ENCODE measurements at regions not wholly inside any gene's neighbourhood (a gene's known extent, or its start where the extent isn't known, plus 50 kb on each side); places are given as distances from the start of the nearest gene placed in this dataset.

- no peaks in the 10 kb centered on the region for H4K20me1 ChIP-seq (replicated peaks; ENCODE audit: insufficient read depth)
- Mint-ChIP-seq H3K36me3 (ENCODE audit: low read depth) (0 out of 3 replicates have a peak, but pooled peaks cover 4% of the 10 kb centered on the region), H3K4me3 (no peak overlapping the region), H3K9me3 (peaks cover 21% of the 10 kb centered on the region), H3K4me1 (peaks cover 5% of the 10 kb centered on the region; the same call in 2 of the 3 replicates), H3K27ac (no peak overlapping the region), H3K27me3 (ENCODE audit: insufficient read depth, low read depth, poor library complexity) (peaks cover under 1% of the 10 kb centered on the region)
- H3K36me3 ChIP-seq (ENCODE audit: insufficient read depth) = no peaks in the 10 kb centered on the region
- no peaks in the 10 kb centered on the region for H3K4me1 ChIP-seq (ENCODE audit: insufficient read depth)
- no peak overlapping the region for H3K4me2 ChIP-seq
- no peaks in the 10 kb centered on the region for H3K9me2 ChIP-seq (ENCODE audit: insufficient read depth)
- TF ChIP-seq REST (IDR thresholded peaks at IDR 0.05; ENCODE audit: unreplicated experiment) (no peak), STAT1 (IDR thresholded peaks at IDR 0.05; ENCODE audit: unreplicated experiment) (no peak), ZNF331 (CRISPR knock-in tag; IDR thresholded peaks at IDR 0.05; ENCODE audit: low read depth) (no peak), CREB1 (CRISPR knock-in tag; IDR thresholded peaks at IDR 0.05; ENCODE audit: low read depth) (no peak), EZH2 (IDR thresholded peaks at IDR 0.05; ENCODE audit: low read depth, unreplicated experiment) (no peak), ZNF462 (CRISPR knock-in tag; IDR thresholded peaks at IDR 0.05) (no peak), ZNF114 (CRISPR knock-in tag; IDR thresholded peaks at IDR 0.05) (no peak), EZH2phosphoT487 (IDR thresholded peaks at IDR 0.05; ENCODE audit: unreplicated experiment) (no peak), NANOG (IDR thresholded peaks at IDR 0.05; ENCODE audit: borderline replicate concordance) (no peak), POLR2AphosphoS5 (IDR thresholded peaks at IDR 0.05; ENCODE audit: low read depth) (no peak), JUNB (IDR thresholded peaks at IDR 0.05; ENCODE audit: unreplicated experiment) (no peak), ETS1 (IDR thresholded peaks at IDR 0.05) (no peak)
- DNase-seq (ENCODE audit: low spot score) (no peak), ATAC-seq (no peak)
- no peaks in the 10 kb centered on the region for H3F3A ChIP-seq (replicated peaks; ENCODE audit: low read depth)
- H2AFZ ChIP-seq = peak overlapping the region; percentile 76; the same call in 1 of the 2 replicates
- H3K79me2 ChIP-seq (replicated peaks; ENCODE audit: insufficient read depth) = no peaks in the 10 kb centered on the region
- H3K27me3 ChIP-seq (ENCODE audit: insufficient read depth) = no peaks in the 10 kb centered on the region
- no peak overlapping the region for H3K4me3 ChIP-seq
- no peak overlapping the region for H3K27ac ChIP-seq (ENCODE audit: low read depth)
Measured at GRCh38 chr17:51427856-51428255, 167.5 kb downstream of the UTP18 start.
